Bronchial epithelial cell (primary cell): ENCODE measurements at regions not wholly inside any gene's neighbourhood (a gene's known extent, or its start where the extent isn't known, plus 50 kb on each side); places are given as distances from the start of the nearest gene placed in this dataset.

Experiments used
- DNase-seq: peaks from one replicate; pipeline ENCODE4 v3.0.0-alpha.2; 2010; ENCODE audit warnings: low read depth
- FAIRE-seq: peaks from 2 replicates; lab custom pipeline; 2011; peaks lifted over from hg19 to GRCh38; lab: Jason Lieb, UNC
- H3K27me3 ChIP-seq: 2 replicates; pipeline ENCODE4 v1.5.1; 2011; ENCODE audit warnings: low read length; ENCODE audit not compliant: control insufficient read depth, insufficient read depth
- H3K36me3 ChIP-seq: 2 replicates; pipeline ENCODE4 v1.5.1; 2011; ENCODE audit warnings: low read length; ENCODE audit not compliant: control insufficient read depth, insufficient read depth
- H3K4me3 ChIP-seq: 2 replicates; pipeline ENCODE4 v1.5.1; 2011; ENCODE audit warnings: mild to moderate bottlenecking, low read depth, low read length, control low read depth
- CTCF ChIP-seq: IDR thresholded peaks from 2 replicates; pipeline ENCODE4 v1.5.1; 2011; ENCODE audit warnings: mild to moderate bottlenecking, moderate library complexity, low read length, control low read depth, inconsistent platforms; ENCODE audit not compliant: insufficient read depth, severe bottlenecking

GRCh38 chr4:34010751-34011519 lies 2233.4 kb downstream of the ARAP2 start:
- no peak for TF ChIP-seq CTCF
- Histone ChIP-seq H3K36me3 (no peaks in the 10 kb centered on the region), H3K4me3 (no peak overlapping the region), H3K27me3 (no peaks in the 10 kb centered on the region)
- FAIRE-seq: no peak
- DNase-seq: no peak

- H3K4me3 ChIP-seq: no peak overlapping the region
- TF ChIP-seq CTCF: no peak
- no peaks in the 10 kb centered on the region for H3K36me3 ChIP-seq
- DNase-seq (no peak), FAIRE-seq (no peak)
- no peaks in the 10 kb centered on the region for H3K27me3 ChIP-seq
Measured at GRCh38 chr4:34035225-34035624, 2209.1 kb downstream of the ARAP2 start.

- no peak overlapping the region for H3K4me3 ChIP-seq
- DNase-seq (no peak), FAIRE-seq (no peak)
- H3K27me3 ChIP-seq: no peaks in the 10 kb centered on the region
- H3K36me3 ChIP-seq: no peaks in the 10 kb centered on the region
- TF ChIP-seq CTCF: no peak
Measured at GRCh38 chr4:34037280-34037679, 2207.0 kb downstream of the ARAP2 start.

GRCh38 chr4:34039766-34040165 lies 2204.5 kb downstream of the ARAP2 start:
- Histone ChIP-seq H3K36me3 (no peaks in the 10 kb centered on the region), H3K27me3 (no peaks in the 10 kb centered on the region), H3K4me3 (no peak overlapping the region)
- FAIRE-seq (no peak), DNase-seq (no peak)
- no peak for TF ChIP-seq CTCF

GRCh38 chr4:34043131-34043530 lies 2201.2 kb downstream of the ARAP2 start:
- Histone ChIP-seq H3K36me3 (no peaks in the 10 kb centered on the region), H3K27me3 (no peaks in the 10 kb centered on the region), H3K4me3 (no peak overlapping the region)
- DNase-seq (no peak), FAIRE-seq (no peak)
- no peak for TF ChIP-seq CTCF

- peak; percentile 82 for DNase-seq
- Histone ChIP-seq H3K27me3 (no peaks in the 10 kb centered on the region), H3K36me3 (no peaks in the 10 kb centered on the region), H3K4me3 (no peak overlapping the region)
- TF ChIP-seq CTCF: no peak
- FAIRE-seq: peak; percentile 40
Measured at GRCh38 chr4:34046580-34046979, 2197.7 kb downstream of the ARAP2 start.
